ENCODE measurements at regions not wholly inside any gene's neighbourhood (a gene's known extent, or its start where the extent isn't known, plus 50 kb on each side); places are given as distances from the start of the nearest gene placed in this dataset.
"Not testable (repeated sequence)": the region's sequence is repeated elsewhere in the genome, so short reads cannot be mapped to it uniquely, and the experiment has no call there.

DNA sequence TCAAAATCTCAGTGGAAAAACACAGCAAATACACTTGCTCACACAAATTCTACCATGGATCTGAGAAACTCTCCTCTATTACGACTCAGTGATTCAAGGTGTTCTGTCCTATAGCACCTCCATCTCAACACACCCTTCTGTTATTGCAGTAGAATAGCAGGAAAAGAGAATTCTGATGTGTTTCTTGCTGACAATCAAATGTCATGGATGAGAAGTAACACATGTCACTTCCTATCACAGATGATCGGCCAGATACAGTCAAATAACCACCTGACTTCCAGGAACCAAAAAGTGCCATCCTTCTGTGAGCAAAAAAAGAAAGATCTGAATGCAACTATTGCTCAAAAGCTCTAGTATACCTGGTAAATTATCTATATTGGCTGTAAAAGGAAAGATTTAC lies 734.2 kb upstream of the GBE1 start:
- H3K27me3 ChIP-seq (ENCODE audit: control insufficient read depth, insufficient read depth, low read length) = no peaks in the 10 kb centered on the region
- no peaks in the 10 kb centered on the region for H3K4me1 ChIP-seq (ENCODE audit: control insufficient read depth, insufficient read depth, low read length)
- no peaks in the 10 kb centered on the region for H3K36me3 ChIP-seq (ENCODE audit: control insufficient read depth, insufficient read depth, low read length)
- no peaks in the 10 kb centered on the region for H3K9me3 ChIP-seq (ENCODE audit: control insufficient read depth, insufficient read depth, low read length)
- H3K4me3 ChIP-seq (ENCODE audit: low read length) = no peak overlapping the region
- WGBS (ENCODE audit: insufficient coverage, insufficient read length) = no CpG with 5 or more reads among the region's 2 CpGs
- no peak for DNase-seq (ENCODE audit: low read depth, low spot score)
- H3K27ac ChIP-seq (ENCODE audit: low read length) = no peak overlapping the region

DNA sequence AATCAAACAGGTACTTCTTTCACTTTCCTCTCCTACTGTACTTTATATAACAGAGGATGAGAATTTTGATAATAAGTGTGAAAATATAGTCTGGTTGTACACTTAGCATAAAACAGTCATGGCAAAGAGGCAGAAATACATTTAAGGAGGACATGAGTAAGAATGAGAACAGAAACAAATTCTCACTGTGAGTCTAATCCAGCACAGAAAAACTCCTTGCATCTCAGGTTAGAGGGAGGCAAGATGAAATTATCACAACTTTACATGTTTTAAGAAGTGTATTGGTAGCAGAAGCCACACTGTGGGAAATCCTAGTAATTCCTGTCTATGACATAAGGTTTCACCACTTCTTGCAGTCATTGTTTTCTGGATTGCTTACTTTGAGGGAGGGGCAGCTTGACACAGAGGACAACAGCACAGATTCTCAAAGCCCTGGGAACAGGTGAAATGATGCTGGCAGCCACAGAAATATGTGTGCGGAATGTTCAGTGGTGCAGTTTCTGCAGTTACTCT lies 733.6 kb upstream of the GBE1 start:
- Histone ChIP-seq H3K4me3 (ENCODE audit: low read length) (no peak overlapping the region), H3K4me1 (ENCODE audit: control insufficient read depth, insufficient read depth, low read length) (no peaks in the 10 kb centered on the region), H3K27ac (ENCODE audit: low read length) (no peak overlapping the region), H3K27me3 (ENCODE audit: control insufficient read depth, insufficient read depth, low read length) (no peaks in the 10 kb centered on the region), H3K36me3 (ENCODE audit: control insufficient read depth, insufficient read depth, low read length) (no peaks in the 10 kb centered on the region), H3K9me3 (ENCODE audit: control insufficient read depth, insufficient read depth, low read length) (no peaks in the 10 kb centered on the region)
- no peak for DNase-seq (ENCODE audit: low read depth, low spot score)
- no CpG with 5 or more reads among the region's 1 CpG for WGBS (ENCODE audit: insufficient coverage, insufficient read length)

GRCh38 chr3:82493858-82494257 lies 732.4 kb upstream of the GBE1 start:
- DNase-seq (ENCODE audit: low read depth, low spot score) = no peak
- WGBS (ENCODE audit: insufficient coverage, insufficient read length) = no CpG with 5 or more reads among the region's 2 CpGs
- Histone ChIP-seq H3K27me3 (ENCODE audit: control insufficient read depth, insufficient read depth, low read length) (no peaks in the 10 kb centered on the region), H3K27ac (ENCODE audit: low read length) (no peak overlapping the region), H3K36me3 (ENCODE audit: control insufficient read depth, insufficient read depth, low read length) (no peaks in the 10 kb centered on the region), H3K4me3 (ENCODE audit: low read length) (no peak overlapping the region), H3K9me3 (ENCODE audit: control insufficient read depth, insufficient read depth, low read length) (no peaks in the 10 kb centered on the region), H3K4me1 (ENCODE audit: control insufficient read depth, insufficient read depth, low read length) (no peaks in the 10 kb centered on the region)

- H3K27ac ChIP-seq (ENCODE audit: low read length) = no peak overlapping the region
- no peaks in the 10 kb centered on the region for H3K9me3 ChIP-seq (ENCODE audit: control insufficient read depth, insufficient read depth, low read length)
- H3K4me3 ChIP-seq (ENCODE audit: low read length) = no peak overlapping the region
- no peaks in the 10 kb centered on the region for H3K4me1 ChIP-seq (ENCODE audit: control insufficient read depth, insufficient read depth, low read length)
- no peaks in the 10 kb centered on the region for H3K27me3 ChIP-seq (ENCODE audit: control insufficient read depth, insufficient read depth, low read length)
- H3K36me3 ChIP-seq (ENCODE audit: control insufficient read depth, insufficient read depth, low read length) = no peaks in the 10 kb centered on the region
- no peak for DNase-seq (ENCODE audit: low read depth, low spot score)
- no CpG with 5 or more reads among the region's 1 CpG for WGBS (ENCODE audit: insufficient coverage, insufficient read length)
Measured at GRCh38 chr3:82475306-82475705, 713.9 kb upstream of the GBE1 start.

DNA sequence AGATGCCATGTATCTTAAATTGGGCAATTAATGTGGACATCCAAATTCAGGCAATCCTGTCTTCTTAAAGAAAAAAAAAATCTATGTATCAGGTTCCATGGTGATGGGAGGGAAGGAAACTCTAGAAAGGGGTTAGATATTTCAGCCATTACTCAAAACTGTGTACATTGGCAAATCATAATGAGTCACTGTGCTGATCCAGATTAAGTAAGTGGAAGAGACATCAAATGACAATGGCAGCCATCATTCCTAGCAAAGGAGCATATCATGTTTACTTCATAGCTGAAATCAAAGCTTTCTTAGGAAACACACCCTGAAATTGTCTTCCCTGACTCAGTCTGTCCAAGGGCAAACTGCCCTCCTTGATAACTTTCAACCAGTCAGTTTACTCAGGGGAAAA lies 713.3 kb upstream of the GBE1 start:
- DNase-seq (ENCODE audit: low read depth, low spot score) = no peak
- H3K36me3 ChIP-seq (ENCODE audit: control insufficient read depth, insufficient read depth, low read length) = no peaks in the 10 kb centered on the region
- H3K9me3 ChIP-seq (ENCODE audit: control insufficient read depth, insufficient read depth, low read length) = no peaks in the 10 kb centered on the region
- no peaks in the 10 kb centered on the region for H3K27me3 ChIP-seq (ENCODE audit: control insufficient read depth, insufficient read depth, low read length)
- no peak overlapping the region for H3K27ac ChIP-seq (ENCODE audit: low read length)
- no peaks in the 10 kb centered on the region for H3K4me1 ChIP-seq (ENCODE audit: control insufficient read depth, insufficient read depth, low read length)
- H3K4me3 ChIP-seq (ENCODE audit: low read length) = no peak overlapping the region

DNA sequence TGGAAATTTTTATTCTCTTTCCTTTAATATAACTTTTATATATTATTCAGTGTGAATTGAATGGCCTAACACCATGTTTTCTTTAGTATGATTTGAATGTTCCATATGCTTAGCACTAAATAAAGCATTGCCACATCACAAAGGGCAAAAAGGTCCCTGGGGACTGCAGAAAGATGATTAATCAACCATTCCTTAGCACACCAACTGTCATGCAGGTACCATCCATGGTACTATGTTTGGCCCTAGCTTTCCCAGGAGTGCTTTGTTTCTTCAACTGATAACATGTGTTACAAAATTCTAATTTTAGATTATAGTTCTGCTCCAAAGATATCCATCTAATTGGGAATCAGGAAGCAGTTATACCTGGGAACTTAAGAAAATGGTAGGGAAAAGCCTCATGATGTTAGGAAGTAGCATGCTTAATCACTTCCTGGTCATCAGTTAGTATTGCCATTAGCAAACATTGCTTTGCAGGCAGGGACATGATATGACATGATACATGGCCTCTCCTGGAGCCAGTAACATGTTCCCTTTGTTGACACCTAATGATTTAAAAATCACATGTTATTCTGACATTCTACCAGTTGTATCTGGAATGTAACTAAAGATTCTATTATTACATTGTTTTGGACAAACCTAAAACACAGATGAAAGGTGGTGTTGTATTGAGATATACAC lies 712.6 kb upstream of the GBE1 start:
- no peak for DNase-seq (ENCODE audit: low read depth, low spot score)
- no peaks in the 10 kb centered on the region for H3K9me3 ChIP-seq (ENCODE audit: control insufficient read depth, insufficient read depth, low read length)
- no peaks in the 10 kb centered on the region for H3K36me3 ChIP-seq (ENCODE audit: control insufficient read depth, insufficient read depth, low read length)
- no peak overlapping the region for H3K4me3 ChIP-seq (ENCODE audit: low read length)
- no peak overlapping the region for H3K27ac ChIP-seq (ENCODE audit: low read length)
- H3K4me1 ChIP-seq (ENCODE audit: control insufficient read depth, insufficient read depth, low read length) = no peaks in the 10 kb centered on the region
- no peaks in the 10 kb centered on the region for H3K27me3 ChIP-seq (ENCODE audit: control insufficient read depth, insufficient read depth, low read length)

DNA sequence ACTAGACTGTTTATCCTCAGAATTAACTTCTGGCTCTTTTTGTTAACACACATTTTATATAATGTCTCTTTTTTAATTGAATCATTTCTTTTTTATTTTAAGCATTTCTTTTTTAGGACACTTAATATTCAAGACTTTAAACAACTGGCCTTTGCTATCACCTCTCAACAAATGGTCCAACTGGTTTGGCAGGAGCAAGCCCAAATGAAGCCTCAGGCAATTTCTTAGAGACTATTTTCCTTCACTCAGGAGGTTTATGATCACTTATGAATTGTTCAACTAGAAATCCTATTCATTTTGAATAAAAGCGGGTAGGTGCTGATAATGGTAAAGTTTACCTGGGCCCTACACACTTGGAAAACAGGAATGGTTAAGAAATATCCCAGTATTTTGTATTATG lies 705.6 kb upstream of the GBE1 start:
- H3K27ac ChIP-seq (ENCODE audit: low read length) = no peak overlapping the region
- H3K36me3 ChIP-seq (ENCODE audit: control insufficient read depth, insufficient read depth, low read length) = no peaks in the 10 kb centered on the region
- no peak for DNase-seq (ENCODE audit: low read depth, low spot score)
- no peaks in the 10 kb centered on the region for H3K4me1 ChIP-seq (ENCODE audit: control insufficient read depth, insufficient read depth, low read length)
- H3K27me3 ChIP-seq (ENCODE audit: control insufficient read depth, insufficient read depth, low read length) = no peaks in the 10 kb centered on the region
- H3K4me3 ChIP-seq (ENCODE audit: low read length) = no peak overlapping the region
- no CpG with 5 or more reads among the region's 1 CpG for WGBS (ENCODE audit: insufficient coverage, insufficient read length)
- H3K9me3 ChIP-seq (ENCODE audit: control insufficient read depth, insufficient read depth, low read length) = no peaks in the 10 kb centered on the region

DNA sequence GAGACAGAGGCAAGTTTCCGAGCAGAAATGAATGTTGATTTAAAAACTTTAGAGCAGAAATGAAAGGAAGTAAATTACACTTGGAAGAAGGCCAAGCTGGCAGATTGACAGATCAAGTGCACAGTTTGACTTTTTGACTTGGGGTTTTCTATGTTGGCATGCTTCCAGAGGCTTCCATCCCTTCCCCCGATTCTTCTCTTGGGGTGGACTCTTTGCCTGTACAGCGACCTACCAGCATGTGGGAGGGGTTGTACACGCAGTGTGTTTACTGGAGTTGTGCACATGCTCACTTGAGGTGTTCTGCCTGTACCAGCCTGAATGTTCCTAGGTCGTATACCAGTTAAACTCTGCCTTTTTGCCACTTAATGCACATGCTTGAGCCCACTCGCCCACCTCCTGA lies 701.5 kb upstream of the GBE1 start:
- no peaks in the 10 kb centered on the region for H3K36me3 ChIP-seq (ENCODE audit: control insufficient read depth, insufficient read depth, low read length)
- WGBS (ENCODE audit: insufficient coverage, insufficient read length) = no CpG with 5 or more reads among the region's 6 CpGs

DNA sequence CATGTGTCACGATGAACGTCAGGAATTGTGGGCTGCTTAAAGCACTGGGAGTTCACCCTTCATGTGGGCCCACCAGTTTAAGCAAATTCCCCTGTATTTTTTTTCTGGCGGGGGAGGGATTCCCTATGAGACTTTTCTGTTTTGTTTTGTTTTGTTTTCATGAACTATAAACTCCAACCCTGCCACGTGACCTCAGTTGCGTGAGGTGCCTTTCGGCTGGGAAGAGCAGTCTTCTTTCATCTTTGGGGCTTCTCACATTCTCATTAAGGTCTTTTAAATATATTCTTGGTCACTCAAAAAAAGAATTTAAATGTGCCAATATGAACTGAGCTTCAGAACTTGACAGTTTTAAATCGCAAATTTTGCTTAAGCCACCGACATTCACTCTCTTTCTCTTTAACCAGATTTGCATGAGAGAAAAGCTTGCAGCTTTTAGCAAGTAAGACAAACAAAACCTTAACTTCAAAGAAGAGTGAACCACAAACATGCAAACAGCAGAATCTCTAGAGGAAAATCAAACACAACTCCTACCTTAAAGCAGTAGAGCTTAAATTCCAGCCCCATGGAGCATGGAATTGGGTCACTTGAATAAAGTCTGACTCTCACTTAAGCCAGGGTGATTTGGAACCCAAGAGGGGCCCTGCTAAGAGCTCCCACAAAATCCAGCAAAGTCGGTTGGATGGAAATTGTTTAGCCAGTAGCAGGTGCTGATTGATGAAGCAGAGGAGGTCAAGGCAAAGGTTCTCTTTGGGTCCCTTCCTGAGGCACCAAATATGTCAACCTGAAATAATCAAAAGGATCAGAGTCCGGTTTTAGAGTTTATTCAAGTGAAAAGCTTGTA lies 699.8 kb upstream of the GBE1 start:
- WGBS (ENCODE audit: insufficient coverage, insufficient read length) = no CpG with 5 or more reads among the region's 10 CpGs
- no peak overlapping the region for H3K4me3 ChIP-seq (ENCODE audit: low read length)
- H3K4me1 ChIP-seq (ENCODE audit: control insufficient read depth, insufficient read depth, low read length) = no peaks in the 10 kb centered on the region
- H3K36me3 ChIP-seq (ENCODE audit: control insufficient read depth, insufficient read depth, low read length) = no peaks in the 10 kb centered on the region
- H3K27me3 ChIP-seq (ENCODE audit: control insufficient read depth, insufficient read depth, low read length) = no peaks in the 10 kb centered on the region
- no peaks in the 10 kb centered on the region for H3K9me3 ChIP-seq (ENCODE audit: control insufficient read depth, insufficient read depth, low read length)
- DNase-seq (ENCODE audit: low read depth, low spot score) = no peak
- H3K27ac ChIP-seq (ENCODE audit: low read length) = no peak overlapping the region

More for the DNA sequence above, 701.5 kb upstream of the GBE1 start:
- no peak for DNase-seq (ENCODE audit: low read depth, low spot score)
- H3K4me3 ChIP-seq (ENCODE audit: low read length) = no peak overlapping the region
- H3K27ac ChIP-seq (ENCODE audit: low read length) = no peak overlapping the region
- H3K9me3 ChIP-seq (ENCODE audit: control insufficient read depth, insufficient read depth, low read length) = no peaks in the 10 kb centered on the region
- H3K4me1 ChIP-seq (ENCODE audit: control insufficient read depth, insufficient read depth, low read length) = no peaks in the 10 kb centered on the region
- H3K27me3 ChIP-seq (ENCODE audit: control insufficient read depth, insufficient read depth, low read length) = no peaks in the 10 kb centered on the region

GRCh38 chr3:82448320-82448719 lies 686.9 kb upstream of the GBE1 start:
- Histone ChIP-seq H3K27ac (ENCODE audit: low read length) (no peak overlapping the region), H3K27me3 (ENCODE audit: control insufficient read depth, insufficient read depth, low read length) (no peaks in the 10 kb centered on the region), H3K4me1 (ENCODE audit: control insufficient read depth, insufficient read depth, low read length) (no peaks in the 10 kb centered on the region), H3K36me3 (ENCODE audit: control insufficient read depth, insufficient read depth, low read length) (no peaks in the 10 kb centered on the region), H3K4me3 (ENCODE audit: low read length) (no peak overlapping the region), H3K9me3 (ENCODE audit: control insufficient read depth, insufficient read depth, low read length) (peaks cover 3% of the 10 kb centered on the region)
- no CpG with 5 or more reads among the region's 2 CpGs for WGBS (ENCODE audit: insufficient coverage, insufficient read length)
- no peak for DNase-seq (ENCODE audit: low read depth, low spot score)

GRCh38 chr3:82428821-82429220 lies 667.4 kb upstream of the GBE1 start:
- peak; percentile 55 for DNase-seq (ENCODE audit: low read depth, low spot score)
- H3K36me3 ChIP-seq (ENCODE audit: control insufficient read depth, insufficient read depth, low read length); H3K4me3 ChIP-seq (ENCODE audit: low read length); H3K27ac ChIP-seq (ENCODE audit: low read length); H3K9me3 ChIP-seq (ENCODE audit: control insufficient read depth, insufficient read depth, low read length); H3K27me3 ChIP-seq (ENCODE audit: control insufficient read depth, insufficient read depth, low read length); H3K4me1 ChIP-seq (ENCODE audit: control insufficient read depth, insufficient read depth, low read length): not testable (repeated sequence)
- no CpG with 5 or more reads among the region's 7 CpGs for WGBS (ENCODE audit: insufficient coverage, insufficient read length)
